ENCODE measurements at regions not wholly inside any gene's neighbourhood (a gene's known extent, or its start where the extent isn't known, plus 50 kb on each side); places are given as distances from the start of the nearest gene placed in this dataset.

GRCh38 chr6:14918200-14918907 lies 327.5 kb upstream of the JARID2 start:
- Histone ChIP-seq H3K4me1 (ENCODE audit: control insufficient read depth, low read length) (peaks cover 16% of the 10 kb centered on the region), H3K27me3 (ENCODE audit: control insufficient read depth, low read length) (no peaks in the 10 kb centered on the region), H3K9me3 (ENCODE audit: control insufficient read depth, insufficient read depth, low read length) (no peaks in the 10 kb centered on the region), H3K27ac (ENCODE audit: low read depth, low read length) (no peak overlapping the region), H3F3A (ENCODE audit: control insufficient read depth, insufficient read depth) (no peaks in the 10 kb centered on the region), H3K79me2 (ENCODE audit: control insufficient read depth, low read length) (no peaks in the 10 kb centered on the region), H3K4me2 (ENCODE audit: low read length) (no peak overlapping the region), H3K36me3 (ENCODE audit: control insufficient read depth, low read length) (no peaks in the 10 kb centered on the region), H3K4me3 (ENCODE audit: low read length) (no peak overlapping the region), H3K9me2 (replicated peaks; ENCODE audit: control insufficient read depth, low read length) (no peaks in the 10 kb centered on the region), H4K20me1 (ENCODE audit: control insufficient read depth, insufficient read depth, low read depth, low read length) (no peaks in the 10 kb centered on the region)
- no peak for TF ChIP-seq EZH2phosphoT487 (IDR thresholded peaks at IDR 0.05; ENCODE audit: borderline replicate concordance, low read length)
- TF ChIP-seq CTCF (IDR thresholded peaks at IDR 0.05; ENCODE audit: low read depth, low read length, poor library complexity, severe bottlenecking) = no peak

- H3K4me3 ChIP-seq (ENCODE audit: low read length) = no peak overlapping the region
- H3K4me1 ChIP-seq (ENCODE audit: control insufficient read depth, low read length) = peaks cover 19% of the 10 kb centered on the region
- H3F3A ChIP-seq (ENCODE audit: control insufficient read depth, insufficient read depth) = no peaks in the 10 kb centered on the region
- H3K27ac ChIP-seq (ENCODE audit: low read depth, low read length) = no peak overlapping the region
- H3K36me3 ChIP-seq (ENCODE audit: control insufficient read depth, low read length) = no peaks in the 10 kb centered on the region
- H3K9me2 ChIP-seq (replicated peaks; ENCODE audit: control insufficient read depth, low read length) = no peaks in the 10 kb centered on the region
- no peak overlapping the region for H3K4me2 ChIP-seq (ENCODE audit: low read length)
- no peaks in the 10 kb centered on the region for H3K79me2 ChIP-seq (ENCODE audit: control insufficient read depth, low read length)
- no peaks in the 10 kb centered on the region for H4K20me1 ChIP-seq (ENCODE audit: control insufficient read depth, insufficient read depth, low read depth, low read length)
- TF ChIP-seq EZH2phosphoT487 (IDR thresholded peaks at IDR 0.05; ENCODE audit: borderline replicate concordance, low read length) (no peak), CTCF (IDR thresholded peaks at IDR 0.05; ENCODE audit: low read depth, low read length, poor library complexity, severe bottlenecking) (no peak)
- H3K27me3 ChIP-seq (ENCODE audit: control insufficient read depth, low read length) = no peaks in the 10 kb centered on the region
- no peaks in the 10 kb centered on the region for H3K9me3 ChIP-seq (ENCODE audit: control insufficient read depth, insufficient read depth, low read length)
These were observed 326.7 kb upstream of the JARID2 start for GRCh38 chr6:14919038-14919670.

- H3K27me3 ChIP-seq (ENCODE audit: control insufficient read depth, low read length) = 0 out of 2 replicates have a peak, but pooled peaks cover 3% of the 10 kb centered on the region
- H3K79me2 ChIP-seq (ENCODE audit: control insufficient read depth, low read length) = no peaks in the 10 kb centered on the region
- no peaks in the 10 kb centered on the region for H3F3A ChIP-seq (ENCODE audit: control insufficient read depth, insufficient read depth)
- peaks cover 19% of the 10 kb centered on the region for H3K4me1 ChIP-seq (ENCODE audit: control insufficient read depth, low read length)
- H3K9me3 ChIP-seq (ENCODE audit: control insufficient read depth, insufficient read depth, low read length) = no peaks in the 10 kb centered on the region
- H4K20me1 ChIP-seq (ENCODE audit: control insufficient read depth, insufficient read depth, low read depth, low read length) = no peaks in the 10 kb centered on the region
- H3K9me2 ChIP-seq (replicated peaks; ENCODE audit: control insufficient read depth, low read length) = no peaks in the 10 kb centered on the region
- no peak overlapping the region for H3K4me2 ChIP-seq (ENCODE audit: low read length)
- H3K27ac ChIP-seq (ENCODE audit: low read depth, low read length) = no peak overlapping the region
- no peaks in the 10 kb centered on the region for H3K36me3 ChIP-seq (ENCODE audit: control insufficient read depth, low read length)
- TF ChIP-seq EZH2phosphoT487 (IDR thresholded peaks at IDR 0.05; ENCODE audit: borderline replicate concordance, low read length) (no peak), CTCF (IDR thresholded peaks at IDR 0.05; ENCODE audit: low read depth, low read length, poor library complexity, severe bottlenecking) (no peak)
- no peak overlapping the region for H3K4me3 ChIP-seq (ENCODE audit: low read length)
These were observed 325.6 kb upstream of the JARID2 start for GRCh38 chr6:14920276-14920675.
